ENCODE measurements at regions not wholly inside any gene's neighbourhood (a gene's known extent, or its start where the extent isn't known, plus 50 kb on each side); places are given as distances from the start of the nearest gene placed in this dataset.

DNA sequence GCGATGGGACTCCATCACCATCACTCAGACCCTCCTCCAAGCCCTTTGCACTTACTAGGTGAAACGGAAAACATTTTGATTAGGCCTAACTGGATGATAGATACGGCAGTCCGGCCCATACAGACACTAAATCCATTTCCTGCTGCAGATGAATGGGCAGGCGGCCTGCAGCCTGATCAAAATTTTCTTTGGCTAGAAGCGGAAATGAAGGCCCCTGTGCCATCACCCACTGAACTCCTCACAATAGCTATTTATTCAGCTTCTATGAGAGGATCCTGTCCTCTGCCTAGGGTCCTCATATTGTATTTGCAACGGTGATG, 200.5 kb downstream of the OMA1 start (continued):
- TF ChIP-seq, protein P1, sequence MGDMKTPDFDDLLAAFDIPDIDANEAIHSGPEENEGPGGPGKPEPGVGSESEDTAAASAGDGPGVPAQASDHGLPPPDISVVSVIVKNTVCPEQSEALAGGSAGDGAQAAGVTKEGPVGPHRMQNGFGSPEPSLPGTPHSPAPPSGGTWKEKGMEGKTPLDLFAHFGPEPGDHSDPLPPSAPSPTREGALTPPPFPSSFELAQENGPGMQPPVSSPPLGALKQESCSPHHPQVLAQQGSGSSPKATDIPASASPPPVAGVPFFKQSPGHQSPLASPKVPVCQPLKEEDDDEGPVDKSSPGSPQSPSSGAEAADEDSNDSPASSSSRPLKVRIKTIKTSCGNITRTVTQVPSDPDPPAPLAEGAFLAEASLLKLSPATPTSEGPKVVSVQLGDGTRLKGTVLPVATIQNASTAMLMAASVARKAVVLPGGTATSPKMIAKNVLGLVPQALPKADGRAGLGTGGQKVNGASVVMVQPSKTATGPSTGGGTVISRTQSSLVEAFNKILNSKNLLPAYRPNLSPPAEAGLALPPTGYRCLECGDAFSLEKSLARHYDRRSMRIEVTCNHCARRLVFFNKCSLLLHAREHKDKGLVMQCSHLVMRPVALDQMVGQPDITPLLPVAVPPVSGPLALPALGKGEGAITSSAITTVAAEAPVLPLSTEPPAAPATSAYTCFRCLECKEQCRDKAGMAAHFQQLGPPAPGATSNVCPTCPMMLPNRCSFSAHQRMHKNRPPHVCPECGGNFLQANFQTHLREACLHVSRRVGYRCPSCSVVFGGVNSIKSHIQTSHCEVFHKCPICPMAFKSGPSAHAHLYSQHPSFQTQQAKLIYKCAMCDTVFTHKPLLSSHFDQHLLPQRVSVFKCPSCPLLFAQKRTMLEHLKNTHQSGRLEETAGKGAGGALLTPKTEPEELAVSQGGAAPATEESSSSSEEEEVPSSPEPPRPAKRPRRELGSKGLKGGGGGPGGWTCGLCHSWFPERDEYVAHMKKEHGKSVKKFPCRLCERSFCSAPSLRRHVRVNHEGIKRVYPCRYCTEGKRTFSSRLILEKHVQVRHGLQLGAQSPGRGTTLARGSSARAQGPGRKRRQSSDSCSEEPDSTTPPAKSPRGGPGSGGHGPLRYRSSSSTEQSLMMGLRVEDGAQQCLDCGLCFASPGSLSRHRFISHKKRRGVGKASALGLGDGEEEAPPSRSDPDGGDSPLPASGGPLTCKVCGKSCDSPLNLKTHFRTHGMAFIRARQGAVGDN (IDR thresholded peaks at IDR 0.05): no peak
- TF ChIP-seq, protein P2, sequence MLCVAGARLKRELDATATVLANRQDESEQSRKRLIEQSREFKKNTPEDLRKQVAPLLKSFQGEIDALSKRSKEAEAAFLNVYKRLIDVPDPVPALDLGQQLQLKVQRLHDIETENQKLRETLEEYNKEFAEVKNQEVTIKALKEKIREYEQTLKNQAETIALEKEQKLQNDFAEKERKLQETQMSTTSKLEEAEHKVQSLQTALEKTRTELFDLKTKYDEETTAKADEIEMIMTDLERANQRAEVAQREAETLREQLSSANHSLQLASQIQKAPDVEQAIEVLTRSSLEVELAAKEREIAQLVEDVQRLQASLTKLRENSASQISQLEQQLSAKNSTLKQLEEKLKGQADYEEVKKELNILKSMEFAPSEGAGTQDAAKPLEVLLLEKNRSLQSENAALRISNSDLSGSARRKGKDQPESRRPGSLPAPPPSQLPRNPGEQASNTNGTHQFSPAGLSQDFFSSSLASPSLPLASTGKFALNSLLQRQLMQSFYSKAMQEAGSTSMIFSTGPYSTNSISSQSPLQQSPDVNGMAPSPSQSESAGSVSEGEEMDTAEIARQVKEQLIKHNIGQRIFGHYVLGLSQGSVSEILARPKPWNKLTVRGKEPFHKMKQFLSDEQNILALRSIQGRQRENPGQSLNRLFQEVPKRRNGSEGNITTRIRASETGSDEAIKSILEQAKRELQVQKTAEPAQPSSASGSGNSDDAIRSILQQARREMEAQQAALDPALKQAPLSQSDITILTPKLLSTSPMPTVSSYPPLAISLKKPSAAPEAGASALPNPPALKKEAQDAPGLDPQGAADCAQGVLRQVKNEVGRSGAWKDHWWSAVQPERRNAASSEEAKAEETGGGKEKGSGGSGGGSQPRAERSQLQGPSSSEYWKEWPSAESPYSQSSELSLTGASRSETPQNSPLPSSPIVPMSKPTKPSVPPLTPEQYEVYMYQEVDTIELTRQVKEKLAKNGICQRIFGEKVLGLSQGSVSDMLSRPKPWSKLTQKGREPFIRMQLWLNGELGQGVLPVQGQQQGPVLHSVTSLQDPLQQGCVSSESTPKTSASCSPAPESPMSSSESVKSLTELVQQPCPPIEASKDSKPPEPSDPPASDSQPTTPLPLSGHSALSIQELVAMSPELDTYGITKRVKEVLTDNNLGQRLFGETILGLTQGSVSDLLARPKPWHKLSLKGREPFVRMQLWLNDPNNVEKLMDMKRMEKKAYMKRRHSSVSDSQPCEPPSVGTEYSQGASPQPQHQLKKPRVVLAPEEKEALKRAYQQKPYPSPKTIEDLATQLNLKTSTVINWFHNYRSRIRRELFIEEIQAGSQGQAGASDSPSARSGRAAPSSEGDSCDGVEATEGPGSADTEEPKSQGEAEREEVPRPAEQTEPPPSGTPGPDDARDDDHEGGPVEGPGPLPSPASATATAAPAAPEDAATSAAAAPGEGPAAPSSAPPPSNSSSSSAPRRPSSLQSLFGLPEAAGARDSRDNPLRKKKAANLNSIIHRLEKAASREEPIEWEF (IDR thresholded peaks at IDR 0.05; ENCODE audit: insufficient replicate concordance, low read depth, low read length): no peak
- TF ChIP-seq SRF (IDR thresholded peaks at IDR 0.05; ENCODE audit: low read depth in 2 of 2, low read length in 2 of 2) (no peak), RAD21 (IDR thresholded peaks at IDR 0.05; ENCODE audit: insufficient read depth, low read depth, low read length) (no peak), IKZF1 (conservative IDR thresholded peaks at IDR 0.05) (no peak)

Measured in GM12878 (cell line).